GM06990 (cell line): ENCODE measurements at regions not wholly inside any gene's neighbourhood (a gene's known extent, or its start where the extent isn't known, plus 50 kb on each side); places are given as distances from the start of the nearest gene placed in this dataset.
"Not testable (repeated sequence)": the region's sequence is repeated elsewhere in the genome, so short reads cannot be mapped to it uniquely, and the experiment has no call there.

Experiments
- DNase-seq: peaks from one replicate; pipeline ENCODE4 v3.0.0-alpha.2; 2011; ENCODE audit not compliant: insufficient read length; ENCODE audit errors: extremely low read depth
- H3K27me3 ChIP-seq: replicated peaks from 2 replicates; pipeline ENCODE4 v1.6.0; 2011; ENCODE audit warnings: low read length; ENCODE audit not compliant: control insufficient read depth, insufficient read depth
- H3K36me3 ChIP-seq: 2 replicates; pipeline ENCODE4 v1.5.1; 2011; ENCODE audit warnings: low read length; ENCODE audit not compliant: control insufficient read depth, insufficient read depth
- H3K4me3 ChIP-seq: replicated peaks from 2 replicates; pipeline ENCODE4 v1.5.1; 2011; ENCODE audit warnings: low read depth, mild to moderate bottlenecking, control low read depth, low read length
- TF ChIP-seq, protein P1 (sequence below): IDR thresholded peaks from 2 replicates; pipeline ENCODE4 v1.5.1; 2011; ENCODE audit warnings: low read length, control low read depth, mild to moderate bottlenecking, inconsistent platforms; ENCODE audit not compliant: insufficient read depth, poor library complexity, severe bottlenecking

DNA sequence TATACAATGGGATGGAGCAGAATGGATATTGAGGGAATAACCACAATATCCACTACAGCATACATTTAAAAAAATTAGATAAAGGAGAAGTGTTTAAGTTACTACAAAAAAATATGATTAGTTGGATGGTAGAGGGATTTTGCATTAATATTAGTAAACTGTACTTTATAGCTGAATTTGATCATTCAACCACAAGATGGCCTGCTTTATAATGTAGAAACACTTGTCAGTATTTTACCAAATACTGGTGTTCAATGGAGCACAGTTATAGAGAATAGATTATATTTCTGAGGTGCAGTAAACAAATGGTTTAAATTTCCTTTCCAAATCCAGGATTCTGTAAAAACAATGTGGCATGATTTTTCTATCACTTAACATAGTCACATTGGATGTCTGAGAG, 818.8 kb upstream of the CHORDC1 start:
- TF ChIP-seq, protein P1, sequence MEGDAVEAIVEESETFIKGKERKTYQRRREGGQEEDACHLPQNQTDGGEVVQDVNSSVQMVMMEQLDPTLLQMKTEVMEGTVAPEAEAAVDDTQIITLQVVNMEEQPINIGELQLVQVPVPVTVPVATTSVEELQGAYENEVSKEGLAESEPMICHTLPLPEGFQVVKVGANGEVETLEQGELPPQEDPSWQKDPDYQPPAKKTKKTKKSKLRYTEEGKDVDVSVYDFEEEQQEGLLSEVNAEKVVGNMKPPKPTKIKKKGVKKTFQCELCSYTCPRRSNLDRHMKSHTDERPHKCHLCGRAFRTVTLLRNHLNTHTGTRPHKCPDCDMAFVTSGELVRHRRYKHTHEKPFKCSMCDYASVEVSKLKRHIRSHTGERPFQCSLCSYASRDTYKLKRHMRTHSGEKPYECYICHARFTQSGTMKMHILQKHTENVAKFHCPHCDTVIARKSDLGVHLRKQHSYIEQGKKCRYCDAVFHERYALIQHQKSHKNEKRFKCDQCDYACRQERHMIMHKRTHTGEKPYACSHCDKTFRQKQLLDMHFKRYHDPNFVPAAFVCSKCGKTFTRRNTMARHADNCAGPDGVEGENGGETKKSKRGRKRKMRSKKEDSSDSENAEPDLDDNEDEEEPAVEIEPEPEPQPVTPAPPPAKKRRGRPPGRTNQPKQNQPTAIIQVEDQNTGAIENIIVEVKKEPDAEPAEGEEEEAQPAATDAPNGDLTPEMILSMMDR = no peak
- no peak overlapping the region for H3K4me3 ChIP-seq
- no peaks in the 10 kb centered on the region for H3K36me3 ChIP-seq
- no peak for DNase-seq
- no peaks in the 10 kb centered on the region for H3K27me3 ChIP-seq

DNA sequence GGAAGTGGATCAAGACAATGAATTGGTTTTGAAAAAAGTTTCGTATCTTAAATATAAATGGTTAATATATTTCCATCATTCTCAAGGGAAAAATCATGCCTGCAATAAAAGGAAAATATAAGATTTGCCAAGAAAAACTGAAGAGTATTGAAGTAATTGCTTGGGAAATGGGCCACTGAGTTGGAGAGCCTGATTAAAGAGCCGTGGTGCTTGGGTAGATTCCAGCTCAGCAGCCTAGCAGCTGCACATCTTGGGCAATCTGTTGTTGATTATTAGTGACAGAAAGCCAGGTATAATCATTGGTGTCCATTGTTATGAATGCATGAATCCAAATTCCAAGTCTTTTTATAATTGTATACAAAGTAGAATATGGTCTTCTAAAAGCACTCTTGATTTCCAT, 800.9 kb upstream of the CHORDC1 start:
- no peaks in the 10 kb centered on the region for H3K27me3 ChIP-seq
- H3K4me3 ChIP-seq = no peak overlapping the region
- no peak for DNase-seq
- H3K36me3 ChIP-seq = no peaks in the 10 kb centered on the region
- TF ChIP-seq, protein P1 = no peak

DNA sequence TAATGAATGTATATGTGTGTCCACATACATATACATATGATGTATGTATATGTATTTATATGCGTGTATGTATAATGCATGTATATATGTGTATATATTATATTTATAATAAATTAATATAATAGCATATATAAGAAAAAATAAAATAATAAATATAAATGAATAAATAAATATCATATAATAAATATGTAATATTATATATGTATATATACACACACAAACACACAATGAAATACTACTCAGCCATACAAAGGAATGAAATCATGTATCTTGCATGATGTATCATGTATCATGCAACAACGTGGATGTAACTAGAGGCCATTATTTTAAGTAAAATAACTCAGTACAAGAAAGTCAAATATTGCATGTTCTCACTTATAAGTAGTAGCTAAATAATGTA, 788.7 kb upstream of the CHORDC1 start:
- H3K27me3 ChIP-seq = no peaks in the 10 kb centered on the region
- no peak for DNase-seq
- no peak overlapping the region for H3K4me3 ChIP-seq
- TF ChIP-seq, protein P1 = no peak
- H3K36me3 ChIP-seq = no peaks in the 10 kb centered on the region

DNA sequence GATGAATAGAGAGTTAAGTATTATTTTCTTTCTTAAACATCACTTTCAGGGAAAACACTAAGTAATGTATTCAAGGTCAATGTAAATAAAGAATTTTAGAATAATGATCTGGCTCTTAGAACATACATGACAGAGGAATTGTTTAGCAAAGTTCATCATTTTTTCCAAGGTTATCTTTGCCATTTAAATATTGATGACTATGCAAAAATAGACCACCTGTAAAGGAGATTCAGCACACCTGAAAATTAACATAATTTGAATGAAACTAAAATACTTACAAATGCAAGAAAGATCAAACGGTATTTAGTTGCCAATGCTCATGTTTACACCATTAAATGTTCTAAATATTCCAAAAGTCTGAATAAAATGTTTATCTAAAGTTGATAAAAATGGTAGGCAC, 782.6 kb upstream of the CHORDC1 start:
- TF ChIP-seq, protein P1 = no peak
- H3K27me3 ChIP-seq = no peaks in the 10 kb centered on the region
- no peak for DNase-seq
- no peak overlapping the region for H3K4me3 ChIP-seq
- H3K36me3 ChIP-seq = no peaks in the 10 kb centered on the region

DNA sequence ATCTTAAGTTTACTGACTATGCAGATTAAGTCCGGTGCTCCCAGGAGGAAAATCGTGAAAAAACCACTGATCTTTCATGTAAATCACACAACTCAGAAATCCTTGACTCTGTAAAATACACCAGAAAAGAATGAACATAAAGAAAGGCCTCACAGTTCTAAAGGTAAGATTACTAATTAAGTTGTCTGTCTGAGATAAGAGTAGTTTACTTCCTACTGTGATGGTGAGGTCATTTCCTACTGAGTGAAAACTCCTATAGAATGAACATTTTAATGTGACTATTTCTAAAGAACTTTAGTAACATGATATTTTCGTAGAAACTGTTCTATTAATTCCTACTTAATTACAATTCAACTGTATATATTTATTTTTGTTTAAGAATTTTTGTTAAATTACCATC, 774.4 kb upstream of the CHORDC1 start:
- TF ChIP-seq, protein P1 = no peak
- DNase-seq = no peak
- Histone ChIP-seq H3K4me3 (no peak overlapping the region), H3K36me3 (no peaks in the 10 kb centered on the region), H3K27me3 (no peaks in the 10 kb centered on the region)

- DNase-seq, H3K27me3 ChIP-seq, H3K36me3 ChIP-seq, H3K4me3 ChIP-seq: not testable (repeated sequence)
Measured at GRCh38 chr11:90972159-90972558, 749.3 kb upstream of the CHORDC1 start.
